ENCODE measurements at regions not wholly inside any gene's neighbourhood (a gene's known extent, or its start where the extent isn't known, plus 50 kb on each side); places are given as distances from the start of the nearest gene placed in this dataset.

- no peaks in the 10 kb centered on the region for H3K36me3 ChIP-seq (replicated peaks in 1 of 2; ENCODE audit: control insufficient read depth in 1 of 2, insufficient read depth in 2 of 2, low read length in 2 of 2)
- H2AFZ ChIP-seq (ENCODE audit: insufficient read depth, low read depth, low read length, poor library complexity, severe bottlenecking), result no peak overlapping the region
- no peaks in the 10 kb centered on the region for H3K27me3 ChIP-seq (ENCODE audit: control insufficient read depth in 2 of 2, insufficient read depth in 2 of 2, low read length in 2 of 2)
- H3K4me1 ChIP-seq (ENCODE audit: control insufficient read depth in 1 of 2, insufficient read depth in 2 of 2, low read length in 2 of 2), result no peaks in the 10 kb centered on the region
- Mint-ChIP-seq H3K27ac (no peak overlapping the region), H3K9me3 (peaks cover 0 to 10% (median 1%) of the 10 kb centered on the region in 7 donors), H3K4me1 (no peaks in the 10 kb centered on the region), H3K4me3 (no peak overlapping the region), H3K36me3 (no peaks in the 10 kb centered on the region), H3K27me3 (ENCODE audit: low read depth in 3 of 3) (no peaks in the 10 kb centered on the region)
- no peaks in the 10 kb centered on the region for H4K20me1 ChIP-seq (ENCODE audit: insufficient read depth, low read length)
- H3K4me2 ChIP-seq (replicated peaks; ENCODE audit: extremely low read depth, low read length, poor library complexity, severe bottlenecking), result no peak overlapping the region
- no peak overlapping the region for H3K27ac ChIP-seq (ENCODE audit: low read depth in 1 of 2, low read length in 2 of 2)
- no peaks in the 10 kb centered on the region for H3K79me2 ChIP-seq (ENCODE audit: insufficient read depth, low read length)
- 85% methylated on average over 2 of the region's 4 CpGs for WGBS (ENCODE audit: insufficient coverage)
- H3K4me3 ChIP-seq (replicated peaks in 1 of 3; ENCODE audit: low read depth in 2 of 3, low read length in 3 of 3), result no peak overlapping the region
- H3K9ac ChIP-seq (ENCODE audit: insufficient read depth, low read length, poor library complexity, severe bottlenecking), result no peak overlapping the region
- no peaks in the 10 kb centered on the region for H3K9me3 ChIP-seq (replicated peaks in 1 of 2; ENCODE audit: control insufficient read depth in 1 of 2, insufficient read depth in 1 of 2, low read length in 2 of 2)
- intact Hi-C loops (cut with micrococcal nuclease), result no loop called here
- no peak for DNase-seq
- TF ChIP-seq CTCF (IDR thresholded peaks at IDR 0.05), result no peak
These were observed 1232.0 kb upstream of the FAM98A start for GRCh38 chr2:34831096-34831495.

- no peaks in the 10 kb centered on the region for H3K36me3 ChIP-seq (replicated peaks in 1 of 2; ENCODE audit: control insufficient read depth in 1 of 2, insufficient read depth in 2 of 2, low read length in 2 of 2)
- H3K9me3 ChIP-seq (replicated peaks in 1 of 2; ENCODE audit: control insufficient read depth in 1 of 2, insufficient read depth in 1 of 2, low read length in 2 of 2), result no peaks in the 10 kb centered on the region
- Mint-ChIP-seq H3K4me1 (no peaks in the 10 kb centered on the region), H3K27me3 (ENCODE audit: low read depth in 3 of 3) (peaks cover 0 to 1% (median 0%) of the 10 kb centered on the region in 3 donors), H3K27ac (no peak overlapping the region), H3K36me3 (no peaks in the 10 kb centered on the region), H3K9me3 (peaks cover 0 to 5% (median 0%) of the 10 kb centered on the region in 7 donors), H3K4me3 (no peak overlapping the region)
- TF ChIP-seq CTCF (IDR thresholded peaks at IDR 0.05), result no peak
- no peak for DNase-seq
- H3K27me3 ChIP-seq (ENCODE audit: control insufficient read depth in 2 of 2, insufficient read depth in 2 of 2, low read length in 2 of 2), result no peaks in the 10 kb centered on the region
- H3K4me3 ChIP-seq (replicated peaks in 1 of 3; ENCODE audit: low read depth in 2 of 3, low read length in 3 of 3), result no peak overlapping the region
- H3K4me2 ChIP-seq (replicated peaks; ENCODE audit: extremely low read depth, low read length, poor library complexity, severe bottlenecking), result no peak overlapping the region
- intact Hi-C loops (cut with micrococcal nuclease), result no loop called here
- no peaks in the 10 kb centered on the region for H3K4me1 ChIP-seq (ENCODE audit: control insufficient read depth in 1 of 2, insufficient read depth in 2 of 2, low read length in 2 of 2)
- no peak overlapping the region for H3K9ac ChIP-seq (ENCODE audit: insufficient read depth, low read length, poor library complexity, severe bottlenecking)
- H4K20me1 ChIP-seq (ENCODE audit: insufficient read depth, low read length), result no peaks in the 10 kb centered on the region
- no peak overlapping the region for H2AFZ ChIP-seq (ENCODE audit: insufficient read depth, low read depth, low read length, poor library complexity, severe bottlenecking)
- no peak overlapping the region for H3K27ac ChIP-seq (ENCODE audit: low read depth in 1 of 2, low read length in 2 of 2)
- no peaks in the 10 kb centered on the region for H3K79me2 ChIP-seq (ENCODE audit: insufficient read depth, low read length)
These were observed 1229.4 kb upstream of the FAM98A start for GRCh38 chr2:34828481-34828880.

Measured in CD14-positive monocyte (primary cell).